ENCODE measurements at regions not wholly inside any gene's neighbourhood (a gene's known extent, or its start where the extent isn't known, plus 50 kb on each side); places are given as distances from the start of the nearest gene placed in this dataset.

GRCh38 chr10:10967581-10968256 is 50.0 kb upstream of the CELF2 start:
- DNase-seq: no peak
